PC-9 (cell line): ENCODE measurements at regions not wholly inside any gene's neighbourhood (a gene's known extent, or its start where the extent isn't known, plus 50 kb on each side); places are given as distances from the start of the nearest gene placed in this dataset.

Source experiments
- BruUV-seq: library from RNA; stranded (reverse); fragments of 400-500 nt; replicated peaks from 2 replicates; lab custom pipeline; 2021; lab: Mats Ljungman, UMichigan
- CTCF ChIA-PET: fragments of 300-600 bp; sonication (Branson Sonifier 250); formaldehyde crosslinking; loops from one replicate; lab custom pipeline; 2022; ENCODE audit warnings: antibody characterized with exemption; lab: Charles Lee
- POLR2A ChIA-PET: fragments of 300-600 bp; sonication (Branson Sonifier 250); formaldehyde crosslinking; loops from one replicate; lab custom pipeline; 2022; ENCODE audit warnings: antibody characterized with exemption; ENCODE audit not compliant: unreplicated experiment; lab: Charles Lee
- DNase-seq, 2 experiments: peaks; one replicate each; pipeline versions ENCODE4 v3.0.0 to v3.0.0-alpha.2; 2015 to 2022; ENCODE audit warnings: mixed read lengths in 1 of 2
- H2AFZ ChIP-seq: fragments of 200-600 bp; sonication (generic); 2 replicates; pipeline ENCODE4 v1.8.1; 2017; ENCODE audit warnings: antibody characterized with exemption
- H3F3A ChIP-seq: fragments of 200-600 bp; sonication (generic); 2 replicates; pipeline ENCODE4 v1.8.1; 2017; ENCODE audit warnings: antibody characterized with exemption, mild to moderate bottlenecking, low read depth; ENCODE audit not compliant: insufficient read depth
- H3K27ac ChIP-seq: fragments of 200-600 bp; sonication (generic); 2 replicates; pipeline ENCODE4 v1.6.1; 2016; ENCODE audit warnings: mixed run types
- H3K27me3 ChIP-seq: fragments of 200-600 bp; sonication (generic); 2 replicates; pipeline ENCODE4 v1.6.1; 2016; ENCODE audit warnings: low read depth, mixed run types; ENCODE audit not compliant: insufficient read depth
- H3K36me3 ChIP-seq: fragments of 200-600 bp; sonication (generic); 2 replicates; pipeline ENCODE4 v1.6.1; 2016; ENCODE audit warnings: low read depth, mixed run types
- H3K4me1 ChIP-seq: fragments of 200-600 bp; sonication (generic); replicated peaks from 2 replicates; pipeline ENCODE4 v1.6.1; 2016; ENCODE audit warnings: mixed run types; ENCODE audit not compliant: insufficient read depth
- H3K4me2 ChIP-seq: fragments of 200-600 bp; sonication (generic); 2 replicates; pipeline ENCODE4 v1.6.1; 2017; ENCODE audit warnings: mixed run types
- H3K4me3 ChIP-seq: fragments of 200-600 bp; sonication (generic); 2 replicates; pipeline ENCODE4 v1.6.1; 2016; ENCODE audit warnings: mixed run types
- H3K79me2 ChIP-seq: fragments of 200-600 bp; sonication (generic); 2 replicates; pipeline ENCODE4 v1.6.1; 2017; ENCODE audit warnings: low read depth, mixed run types
- H3K9me2 ChIP-seq: fragments of 200-600 bp; sonication (generic); 2 replicates; pipeline ENCODE4 v1.8.1; 2017; ENCODE audit warnings: mild to moderate bottlenecking; ENCODE audit not compliant: insufficient read depth
- H3K9me3 ChIP-seq: fragments of 200-600 bp; sonication (generic); 2 replicates; pipeline ENCODE4 v1.8.1; 2016; ENCODE audit warnings: low read depth; ENCODE audit not compliant: insufficient read depth
- H4K20me1 ChIP-seq: fragments of 200-600 bp; sonication (generic); 2 replicates; pipeline ENCODE4 v1.8.1; 2017; ENCODE audit not compliant: insufficient read depth
- CTCF ChIP-seq: fragments of 200-600 bp; sonication (generic); conservative IDR thresholded peaks from 2 replicates; pipeline ENCODE4 v1.6.1; 2017; ENCODE audit warnings: mixed run types, antibody characterized with exemption, mild to moderate bottlenecking, moderate library complexity
- EZH2 ChIP-seq: fragments of 200-600 bp; sonication (generic); IDR thresholded peaks from 2 replicates; pipeline ENCODE4 v1.8.0; 2017; ENCODE audit warnings: antibody characterized with exemption, low read depth
- intact Hi-C: fragments of 100-400 bp; cut with micrococcal nuclease; formaldehyde crosslinking; loops from one replicate; pipeline ENCODE4 v1.10.0; 2022; ENCODE audit not compliant: unreplicated experiment

DNA sequence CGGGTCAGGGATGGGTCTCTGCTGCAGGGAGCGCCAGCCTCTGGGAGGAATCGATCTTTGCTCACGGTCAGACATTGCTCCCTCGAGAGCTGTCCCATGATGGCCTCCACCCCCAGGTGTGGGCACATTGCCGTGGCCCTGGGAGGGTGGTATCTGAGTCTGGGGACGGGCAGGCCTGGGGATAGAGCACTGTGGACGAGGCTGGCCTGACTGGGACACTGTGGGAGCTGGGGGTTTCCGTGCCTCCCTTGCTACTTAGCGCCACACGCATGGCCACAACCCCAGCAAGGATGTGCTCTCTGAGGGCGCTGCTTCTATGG lies 55.7 kb downstream of the JAKMIP3 start:
- Histone ChIP-seq H3K9me3 (no peaks in the 10 kb centered on the region), H3K4me3 (no peak overlapping the region), H3K27ac (no peak overlapping the region), H3K4me2 (no peak overlapping the region), H3K36me3 (no peaks in the 10 kb centered on the region), H3K27me3 (no peaks in the 10 kb centered on the region), H3F3A (no peaks in the 10 kb centered on the region), H4K20me1 (no peaks in the 10 kb centered on the region), H3K79me2 (no peaks in the 10 kb centered on the region), H3K9me2 (no peaks in the 10 kb centered on the region), H3K4me1 (no peaks in the 10 kb centered on the region), H2AFZ (no peak overlapping the region)
- TF ChIP-seq CTCF (no peak), EZH2 (no peak)
- CTCF ChIA-PET: no interaction called here
- POLR2A ChIA-PET: no interaction called here
- intact Hi-C loops: no loop called here
- BruUV-seq: no TSS peak
- no peak for DNase-seq

- H3K27ac ChIP-seq: no peak overlapping the region
- no TSS peak for BruUV-seq
- H3K4me1 ChIP-seq: no peaks in the 10 kb centered on the region
- no peaks in the 10 kb centered on the region for H3K9me2 ChIP-seq
- no peaks in the 10 kb centered on the region for H4K20me1 ChIP-seq
- H3F3A ChIP-seq: no peaks in the 10 kb centered on the region
- no peak overlapping the region for H3K4me2 ChIP-seq
- no peaks in the 10 kb centered on the region for H3K9me3 ChIP-seq
- intact Hi-C loops: no loop called here
- TF ChIP-seq EZH2: no peak
- no peak for TF ChIP-seq CTCF
- POLR2A ChIA-PET: no interaction called here
- no peak overlapping the region for H3K4me3 ChIP-seq
- no peak for DNase-seq
- no peaks in the 10 kb centered on the region for H3K27me3 ChIP-seq
- no peak overlapping the region for H2AFZ ChIP-seq
- no peaks in the 10 kb centered on the region for H3K79me2 ChIP-seq
- CTCF ChIA-PET: no interaction called here
- H3K36me3 ChIP-seq: no peaks in the 10 kb centered on the region
Observed at GRCh38 chr10:132122097-132122861, 56.5 kb downstream of the JAKMIP3 start.

DNA sequence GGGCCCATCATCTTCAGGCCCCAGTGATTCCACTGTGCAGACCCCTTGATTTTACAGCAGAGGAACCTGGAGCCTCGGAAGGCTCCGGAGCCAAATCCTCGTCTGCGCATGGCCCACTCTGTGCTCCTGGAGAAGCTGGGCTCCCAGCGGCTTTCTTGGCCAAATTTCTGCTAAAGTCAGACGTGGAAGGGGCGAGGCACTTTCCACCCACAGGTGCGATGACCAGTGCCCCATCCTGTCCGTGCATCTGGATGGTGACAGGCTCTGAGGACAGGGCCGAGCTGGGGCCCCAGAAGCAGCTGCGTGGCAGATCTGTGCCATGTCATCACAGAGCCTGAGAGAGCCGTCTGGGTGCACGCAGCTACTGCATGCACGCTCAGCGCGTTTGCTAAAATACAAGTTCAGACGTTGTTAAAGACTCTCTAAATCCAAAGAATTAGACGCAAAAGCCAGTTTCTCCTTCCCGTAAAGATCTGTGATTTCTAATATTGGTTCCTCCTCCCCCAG lies 57.2 kb downstream of the JAKMIP3 start:
- Histone ChIP-seq H3K4me2 (no peak overlapping the region), H4K20me1 (no peaks in the 10 kb centered on the region), H3K36me3 (no peaks in the 10 kb centered on the region), H2AFZ (no peak overlapping the region), H3K4me1 (no peaks in the 10 kb centered on the region), H3K79me2 (no peaks in the 10 kb centered on the region), H3K9me3 (no peaks in the 10 kb centered on the region), H3F3A (no peaks in the 10 kb centered on the region), H3K27me3 (no peaks in the 10 kb centered on the region), H3K9me2 (no peaks in the 10 kb centered on the region), H3K27ac (no peak overlapping the region), H3K4me3 (no peak overlapping the region)
- TF ChIP-seq CTCF: no peak
- no peak for TF ChIP-seq EZH2
- intact Hi-C loops: no loop called here
- ChIA-PET POLR2A (no interaction called here), CTCF (no interaction called here)
- DNase-seq: no peak
- no TSS peak for BruUV-seq
